GM18507 (cell line): ENCODE measurements at regions not wholly inside any gene's neighbourhood (a gene's known extent, or its start where the extent isn't known, plus 50 kb on each side); places are given as distances from the start of the nearest gene placed in this dataset.
A peak's percentile ranks its signal among the peaks of the same experiment; 100 is the strongest.
"Not testable (repeated sequence)": the region's sequence is repeated elsewhere in the genome, so short reads cannot be mapped to it uniquely, and the experiment has no call there.

Source experiments
- DNase-seq: peaks from one replicate; pipeline ENCODE4 v3.0.0; 2011; ENCODE audit warnings: low read depth; ENCODE audit not compliant: insufficient read length; ENCODE audit errors: extremely low spot score
- FAIRE-seq: peaks from 2 replicates; lab custom pipeline; 2011; peaks lifted over from hg19 to GRCh38; lab: Jason Lieb, UNC

GRCh38 chr7:149574428-149574827 is 76.8 kb upstream of the ZNF746 start:
- FAIRE-seq, DNase-seq: not testable (repeated sequence)

GRCh38 chr7:149573519-149573918 is 75.9 kb upstream of the ZNF746 start:
- DNase-seq, result no peak
- FAIRE-seq, result no peak

- DNase-seq, FAIRE-seq: not testable (repeated sequence)
These were observed 75.3 kb upstream of the ZNF746 start for GRCh38 chr7:149572920-149573319.

GRCh38 chr7:149570784-149571183 is 73.2 kb upstream of the ZNF746 start:
- FAIRE-seq, result no peak
- DNase-seq, result no peak

- no peak for DNase-seq
- FAIRE-seq, result no peak
These were observed 72.3 kb upstream of the ZNF746 start for GRCh38 chr7:149569726-149570422.

- no peak for FAIRE-seq
- DNase-seq, result no peak
These were observed 71.6 kb upstream of the ZNF746 start for GRCh38 chr7:149569025-149569725.

GRCh38 chr7:149568218-149568617 is 70.6 kb upstream of the ZNF746 start:
- DNase-seq (no peak), FAIRE-seq (no peak)

- peak; percentile 66 for FAIRE-seq
- DNase-seq, result no peak
These were observed 68.5 kb upstream of the ZNF746 start for GRCh38 chr7:149566103-149566502.

- FAIRE-seq (no peak), DNase-seq (no peak)
These were observed 67.4 kb upstream of the ZNF746 start for GRCh38 chr7:149565096-149565382.

- FAIRE-seq, result no peak
These were observed 66.9 kb upstream of the ZNF746 start for GRCh38 chr7:149564340-149565095.

GRCh38 chr7:149562602-149563001 is 65.0 kb upstream of the ZNF746 start:
- no peak for FAIRE-seq
- no peak for DNase-seq

More at GRCh38 chr7:149564340-149565095, 66.9 kb upstream of the ZNF746 start:
- no peak for DNase-seq

- DNase-seq (no peak), FAIRE-seq (no peak)
These were observed 63.5 kb upstream of the ZNF746 start for GRCh38 chr7:149561072-149561471.

GRCh38 chr7:149559711-149560110 is 62.1 kb upstream of the ZNF746 start:
- FAIRE-seq (no peak), DNase-seq (no peak)

GRCh38 chr7:149558149-149558861 is 60.7 kb upstream of the ZNF746 start:
- DNase-seq (no peak), FAIRE-seq (no peak)

- not testable (repeated sequence) for DNase-seq, FAIRE-seq
These were observed 58.9 kb upstream of the ZNF746 start for GRCh38 chr7:149556525-149556924.

- not testable (repeated sequence) for FAIRE-seq, DNase-seq
These were observed 57.2 kb upstream of the ZNF746 start for GRCh38 chr7:149554821-149555220.

GRCh38 chr7:149553991-149554390 is 56.4 kb upstream of the ZNF746 start:
- not testable (repeated sequence) for DNase-seq, FAIRE-seq

GRCh38 chr7:149552799-149553198 is 55.2 kb upstream of the ZNF746 start:
- DNase-seq (no peak), FAIRE-seq (no peak)
